ENCODE measurements at regions not wholly inside any gene's neighbourhood (a gene's known extent, or its start where the extent isn't known, plus 50 kb on each side); places are given as distances from the start of the nearest gene placed in this dataset.

DNA sequence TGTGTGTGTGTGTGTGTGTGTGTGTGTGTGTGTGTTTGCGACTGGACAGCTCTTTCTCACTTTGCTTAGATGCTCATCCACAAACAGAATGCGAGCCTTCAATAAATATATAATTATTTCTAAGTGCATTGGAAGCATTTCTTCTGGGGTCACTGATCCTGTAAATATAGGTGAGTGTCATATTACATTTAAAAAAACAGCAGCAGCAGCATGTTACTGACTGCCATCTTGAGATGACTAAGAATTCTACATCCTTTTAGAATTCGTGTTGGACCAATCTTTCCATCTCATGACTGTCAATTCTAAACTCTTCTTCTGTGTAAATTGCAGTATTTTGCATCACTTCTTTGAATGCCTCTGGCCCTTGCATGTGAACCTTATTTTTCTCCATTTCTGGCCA lies 238.0 kb upstream of the DDI1 start:
- CTCF ChIA-PET, result interaction anchor here (1.0 to 1.1 kb wide), 2 partner anchors 99 to 116 kb away, joined by 3 to 4 read pairs; no protein-coding TSS in a partner anchor
- H3K27me3 ChIP-seq (ENCODE audit: control insufficient read depth, insufficient read depth, low read length), result no peaks in the 10 kb centered on the region
- POLR2A ChIA-PET, result no interaction called here
- DNase-seq (ENCODE audit: low read depth), result no peak
- no peaks in the 10 kb centered on the region for H3K36me3 ChIP-seq (ENCODE audit: control insufficient read depth, insufficient read depth, low read length)
- H3K4me3 ChIP-seq (ENCODE audit: low read depth, low read length), result no peak overlapping the region
- TF ChIP-seq, protein P1, sequence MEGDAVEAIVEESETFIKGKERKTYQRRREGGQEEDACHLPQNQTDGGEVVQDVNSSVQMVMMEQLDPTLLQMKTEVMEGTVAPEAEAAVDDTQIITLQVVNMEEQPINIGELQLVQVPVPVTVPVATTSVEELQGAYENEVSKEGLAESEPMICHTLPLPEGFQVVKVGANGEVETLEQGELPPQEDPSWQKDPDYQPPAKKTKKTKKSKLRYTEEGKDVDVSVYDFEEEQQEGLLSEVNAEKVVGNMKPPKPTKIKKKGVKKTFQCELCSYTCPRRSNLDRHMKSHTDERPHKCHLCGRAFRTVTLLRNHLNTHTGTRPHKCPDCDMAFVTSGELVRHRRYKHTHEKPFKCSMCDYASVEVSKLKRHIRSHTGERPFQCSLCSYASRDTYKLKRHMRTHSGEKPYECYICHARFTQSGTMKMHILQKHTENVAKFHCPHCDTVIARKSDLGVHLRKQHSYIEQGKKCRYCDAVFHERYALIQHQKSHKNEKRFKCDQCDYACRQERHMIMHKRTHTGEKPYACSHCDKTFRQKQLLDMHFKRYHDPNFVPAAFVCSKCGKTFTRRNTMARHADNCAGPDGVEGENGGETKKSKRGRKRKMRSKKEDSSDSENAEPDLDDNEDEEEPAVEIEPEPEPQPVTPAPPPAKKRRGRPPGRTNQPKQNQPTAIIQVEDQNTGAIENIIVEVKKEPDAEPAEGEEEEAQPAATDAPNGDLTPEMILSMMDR (IDR thresholded peaks at IDR 0.05; ENCODE audit: insufficient read depth, low read depth, low read length), result no peak

DNA sequence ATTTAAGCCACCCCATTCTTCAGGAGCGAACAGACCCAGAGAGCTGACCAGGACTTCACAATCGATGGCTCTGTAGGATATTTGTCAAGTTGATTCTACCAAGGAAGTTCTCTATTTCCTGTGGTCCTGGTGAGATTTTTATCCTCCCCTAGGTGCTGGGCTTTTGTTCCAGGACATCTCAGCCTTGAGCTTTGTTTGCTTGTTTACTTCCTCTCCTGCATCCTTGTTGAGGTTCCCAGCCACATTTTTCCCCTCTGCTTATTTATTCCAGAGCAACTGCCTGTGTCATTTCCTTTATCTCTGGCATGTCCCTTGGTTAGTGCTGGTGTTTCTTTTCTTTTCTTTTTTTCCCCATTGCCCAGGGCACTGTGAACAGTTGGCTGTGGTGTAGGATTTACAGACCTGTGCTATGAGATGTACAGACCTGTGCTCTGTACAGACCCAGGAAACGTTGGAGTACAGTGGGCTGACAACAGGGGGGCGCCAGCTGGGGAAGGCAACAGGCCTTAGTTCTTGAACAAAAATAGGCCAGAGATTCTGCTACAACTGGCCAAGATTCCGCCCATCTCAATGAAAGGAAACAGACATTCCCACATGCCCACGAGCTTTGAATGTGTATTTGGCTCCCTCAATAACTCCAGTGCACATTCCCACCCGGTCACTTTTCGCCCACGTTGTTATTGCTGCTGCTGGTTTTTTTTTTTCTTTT lies 235.9 kb upstream of the DDI1 start:
- CTCF ChIA-PET, result no interaction called here
- no peaks in the 10 kb centered on the region for H3K36me3 ChIP-seq (ENCODE audit: control insufficient read depth, insufficient read depth, low read length)
- no peaks in the 10 kb centered on the region for H3K27me3 ChIP-seq (ENCODE audit: control insufficient read depth, insufficient read depth, low read length)
- no peak for DNase-seq (ENCODE audit: low read depth)
- TF ChIP-seq, protein P1 (IDR thresholded peaks at IDR 0.05; ENCODE audit: insufficient read depth, low read depth, low read length), result 0 out of 2 replicates have a peak, but pooled peaks have one; percentile 12
- no peak overlapping the region for H3K4me3 ChIP-seq (ENCODE audit: low read depth, low read length)
- POLR2A ChIA-PET, result no interaction called here

DNA sequence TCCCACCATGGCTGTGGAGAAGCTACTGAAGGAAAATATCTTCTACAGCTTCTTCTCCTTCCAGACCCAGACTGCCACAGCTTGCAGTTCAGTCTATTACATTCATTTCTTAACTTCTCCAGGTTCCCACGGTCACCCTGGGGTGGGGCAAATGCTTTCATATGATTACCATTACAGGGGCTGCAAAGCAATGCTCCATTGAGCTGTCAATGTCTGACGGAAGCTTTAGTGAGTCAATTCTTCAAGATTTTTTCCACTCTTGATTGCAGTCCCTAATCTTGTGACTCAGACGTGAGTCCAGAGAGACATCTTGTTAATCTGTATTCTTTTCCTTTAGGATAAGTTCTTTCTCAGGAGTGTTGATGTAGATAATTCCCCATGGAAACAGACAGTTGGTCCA lies 233.4 kb upstream of the DDI1 start:
- TF ChIP-seq, protein P1 (IDR thresholded peaks at IDR 0.05; ENCODE audit: insufficient read depth, low read depth, low read length), result no peak
- ChIA-PET POLR2A (no interaction called here), CTCF (interaction anchor here (1.0 kb wide), 1 partner anchor 9 kb away, joined by 3 read pairs; no protein-coding TSS in a partner anchor)
- Histone ChIP-seq H3K4me3 (ENCODE audit: low read depth, low read length) (no peak overlapping the region), H3K36me3 (ENCODE audit: control insufficient read depth, insufficient read depth, low read length) (no peaks in the 10 kb centered on the region), H3K27me3 (ENCODE audit: control insufficient read depth, insufficient read depth, low read length) (no peaks in the 10 kb centered on the region)
- DNase-seq (ENCODE audit: low read depth), result no peak

DNA sequence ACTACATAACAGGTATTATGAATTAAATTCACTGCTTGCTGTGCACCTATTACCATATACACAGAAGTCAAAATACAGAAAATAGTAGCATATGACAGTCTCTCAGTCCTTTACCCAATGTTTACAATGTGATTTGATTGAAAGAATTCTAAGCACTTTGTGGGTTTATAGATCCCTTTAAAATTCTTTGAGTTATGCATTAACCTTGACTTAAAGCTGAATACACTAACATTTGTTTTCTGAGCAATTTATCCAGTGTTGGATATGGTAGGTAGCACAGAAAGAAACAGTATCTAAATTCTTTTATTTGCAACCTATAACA lies 230.8 kb upstream of the DDI1 start:
- POLR2A ChIA-PET, result no interaction called here

DNA sequence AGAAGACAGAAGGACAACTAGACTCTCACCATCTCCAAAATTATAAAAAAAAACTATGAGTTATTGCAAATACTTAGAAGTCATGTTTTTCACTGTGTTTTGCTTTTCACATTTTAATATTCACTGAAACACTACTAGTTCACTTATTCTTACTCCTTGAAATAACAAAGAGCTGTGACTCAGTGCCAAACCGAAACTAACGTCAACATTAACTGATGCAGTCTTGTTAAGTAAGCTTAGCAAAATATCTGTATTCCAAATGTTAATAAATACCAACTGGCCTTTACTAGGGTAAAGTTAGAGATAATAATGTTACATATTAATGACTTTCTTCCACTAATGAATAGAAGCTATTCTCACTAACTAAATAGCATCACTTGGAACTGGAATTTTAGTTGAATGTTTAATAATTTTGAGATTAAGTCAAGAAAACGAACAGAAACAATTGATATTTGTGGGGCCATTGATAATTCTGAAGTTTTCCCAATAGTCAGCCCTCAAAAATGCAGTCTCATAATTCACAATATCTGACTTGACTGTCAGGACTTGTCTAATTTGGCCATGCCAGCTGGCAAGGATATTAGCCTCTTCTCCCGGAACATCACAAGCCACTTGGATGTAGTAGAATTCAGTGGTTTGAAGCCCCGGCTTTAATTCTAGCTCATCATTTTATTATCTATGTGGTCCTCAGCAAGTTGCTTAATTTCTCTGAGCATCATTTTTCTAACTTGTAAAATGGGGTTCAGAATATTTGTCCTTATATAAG lies 230.1 kb upstream of the DDI1 start:
- peak; percentile 49 for DNase-seq (ENCODE audit: low read depth)
- H3K4me3 ChIP-seq (ENCODE audit: low read depth, low read length), result no peak overlapping the region
- no peaks in the 10 kb centered on the region for H3K27me3 ChIP-seq (ENCODE audit: control insufficient read depth, insufficient read depth, low read length)
- TF ChIP-seq, protein P1 (IDR thresholded peaks at IDR 0.05; ENCODE audit: insufficient read depth, low read depth, low read length), result no peak
- CTCF ChIA-PET, result interaction anchor here (0.6 to 1.6 kb wide), 5 partner anchors 10 to 517 kb away, joined by 3 to 5 read pairs (median 3); no protein-coding TSS in a partner anchor
- no peaks in the 10 kb centered on the region for H3K36me3 ChIP-seq (ENCODE audit: control insufficient read depth, insufficient read depth, low read length)
- POLR2A ChIA-PET, result no interaction called here

More for the DNA sequence above, 230.8 kb upstream of the DDI1 start:
- TF ChIP-seq, protein P1 (IDR thresholded peaks at IDR 0.05; ENCODE audit: insufficient read depth, low read depth, low read length), result no peak
- Histone ChIP-seq H3K27me3 (ENCODE audit: control insufficient read depth, insufficient read depth, low read length) (no peaks in the 10 kb centered on the region), H3K4me3 (ENCODE audit: low read depth, low read length) (no peak overlapping the region), H3K36me3 (ENCODE audit: control insufficient read depth, insufficient read depth, low read length) (no peaks in the 10 kb centered on the region)
- DNase-seq (ENCODE audit: low read depth), result no peak
- CTCF ChIA-PET, result interaction anchor here (1.6 kb wide), 1 partner anchor 123 kb away, joined by 5 read pairs; no protein-coding TSS in a partner anchor
